HG03432 (cell line): ENCODE measurements at regions not wholly inside any gene's neighbourhood (a gene's known extent, or its start where the extent isn't known, plus 50 kb on each side); places are given as distances from the start of the nearest gene placed in this dataset.
"Not testable (repeated sequence)": the region's sequence is repeated elsewhere in the genome, so short reads cannot be mapped to it uniquely, and the experiment has no call there.

Experiments used
- ATAC-seq: cut with Tn5 transposase; IDR thresholded peaks from one replicate; pipeline ENCODE4 v1.9.1; 2021; ENCODE audit warnings: mild to moderate bottlenecking, moderate library complexity; ENCODE audit not compliant: unreplicated experiment

- ATAC-seq, result no peak
These were observed 1149.5 kb downstream of the VRK1 start for GRCh38 chr14:97946641-97947040.

DNA sequence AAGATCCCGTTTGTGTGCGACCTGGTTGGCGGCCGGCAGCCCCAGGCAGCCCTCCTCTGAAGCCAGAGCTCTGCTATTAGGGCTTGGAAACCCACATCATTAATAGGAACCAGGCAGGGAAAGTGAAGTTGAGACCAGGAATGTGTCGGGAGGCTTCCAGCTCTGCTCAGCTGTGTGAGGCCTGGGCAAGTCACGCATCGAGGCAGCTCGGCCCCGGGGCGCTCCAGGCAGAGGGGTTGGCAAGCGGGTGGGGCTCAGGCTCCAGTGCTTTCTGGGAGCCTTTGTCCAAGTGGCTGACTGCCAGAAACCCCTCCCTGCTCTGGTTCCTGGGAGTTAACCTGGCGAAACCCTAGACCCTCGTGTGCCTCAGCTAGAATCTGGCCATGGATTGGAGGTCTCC, 1151.7 kb downstream of the VRK1 start:
- no peak for ATAC-seq

- no peak for ATAC-seq
These were observed 1159.6 kb downstream of the VRK1 start for GRCh38 chr14:97956581-97957340.

- no peak for ATAC-seq
These were observed 1162.1 kb downstream of the VRK1 start for GRCh38 chr14:97959251-97959650.

DNA sequence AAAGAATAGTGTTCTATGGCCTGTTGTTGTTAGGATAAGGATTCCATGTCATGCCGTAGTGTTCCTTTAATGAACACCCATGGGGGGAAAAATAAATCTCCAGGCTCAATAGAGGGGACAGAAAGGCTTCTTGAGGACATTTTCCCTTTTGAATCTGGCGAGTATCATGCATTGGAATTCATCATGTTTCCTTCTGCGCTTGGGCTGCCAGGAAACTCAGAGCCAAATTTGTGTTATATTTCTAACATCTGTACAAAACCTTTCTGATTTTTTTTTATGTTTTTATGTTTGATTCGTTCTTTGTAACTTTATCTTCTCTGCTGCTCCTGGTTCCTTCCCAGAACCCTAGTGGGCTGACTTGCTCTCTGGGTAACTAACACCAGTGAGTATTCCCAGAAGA, 1163.3 kb downstream of the VRK1 start:
- no peak for ATAC-seq

DNA sequence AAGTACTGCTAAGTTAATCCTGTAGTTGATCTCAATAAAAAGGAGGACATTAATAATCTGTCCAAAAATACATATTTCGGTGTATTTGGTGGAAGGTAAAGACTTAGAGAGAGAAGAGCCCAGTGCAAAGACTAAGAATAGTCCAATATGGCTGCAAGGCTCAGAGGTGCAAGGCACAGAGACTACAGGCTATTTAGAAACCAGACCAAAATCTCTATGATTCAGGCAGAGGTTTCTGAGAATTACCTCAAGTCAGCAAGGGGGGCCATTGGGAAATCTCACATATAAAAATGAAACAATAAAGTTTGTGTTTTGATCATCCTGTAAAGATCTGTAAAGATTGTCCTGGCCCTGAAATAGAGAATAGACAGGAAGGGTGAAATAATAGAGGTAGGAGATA, 1173.0 kb downstream of the VRK1 start:
- ATAC-seq, result no peak

GRCh38 chr14:97975216-97975615, 1178.0 kb downstream of the VRK1 start:
- no peak for ATAC-seq

DNA sequence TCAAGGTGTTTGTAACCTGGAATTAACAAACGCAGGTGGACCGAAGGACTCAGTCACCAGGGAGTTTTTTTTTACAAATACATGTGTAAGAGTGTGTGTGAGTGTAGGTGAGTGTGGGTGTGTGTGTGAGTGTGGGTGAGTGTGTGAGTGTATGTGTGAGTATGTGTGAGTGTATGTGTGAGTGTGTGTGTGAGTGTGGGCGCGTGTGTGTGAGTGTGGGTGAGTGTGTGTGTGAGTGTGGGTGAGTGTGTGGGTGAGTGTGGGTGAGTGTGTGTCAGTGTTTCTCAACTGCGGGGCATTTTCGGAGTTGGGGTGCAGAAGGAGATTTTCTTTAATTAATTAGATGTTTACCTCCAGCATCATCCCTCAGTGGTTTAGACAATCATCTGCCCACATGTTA, 1178.8 kb downstream of the VRK1 start:
- ATAC-seq, result no peak

- ATAC-seq, result no peak
These were observed 1179.7 kb downstream of the VRK1 start for GRCh38 chr14:97976861-97977260.

DNA sequence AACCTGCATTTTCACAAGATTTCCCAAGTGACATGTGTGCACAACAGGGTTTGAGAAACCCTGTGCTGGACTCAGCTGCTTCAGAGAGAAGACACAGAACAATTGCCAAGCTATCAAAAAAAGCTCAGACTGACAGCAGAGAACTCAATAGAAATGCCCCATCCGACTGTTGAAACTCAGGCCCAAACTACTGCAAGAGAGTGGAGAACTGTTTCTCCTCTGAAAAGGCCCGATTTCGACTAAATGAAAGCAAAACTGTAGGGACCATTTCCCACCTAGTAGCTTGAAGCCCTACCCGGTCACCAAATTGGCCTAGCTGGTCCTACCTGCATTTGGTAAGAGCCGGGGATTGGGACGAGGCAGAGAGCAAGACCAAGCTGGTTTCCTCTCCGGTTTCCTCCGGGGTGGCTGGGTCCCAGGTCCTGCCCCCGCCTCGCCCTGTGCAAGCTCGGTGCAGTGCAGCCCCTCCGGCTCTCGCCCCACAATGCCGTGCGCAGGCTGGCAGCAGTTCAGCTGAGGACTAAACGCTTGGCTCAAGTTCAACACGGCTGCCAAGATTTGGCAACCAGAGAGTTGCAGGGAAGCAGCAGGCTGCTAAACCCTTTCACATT, 1180.6 kb downstream of the VRK1 start:
- no peak for ATAC-seq

DNA sequence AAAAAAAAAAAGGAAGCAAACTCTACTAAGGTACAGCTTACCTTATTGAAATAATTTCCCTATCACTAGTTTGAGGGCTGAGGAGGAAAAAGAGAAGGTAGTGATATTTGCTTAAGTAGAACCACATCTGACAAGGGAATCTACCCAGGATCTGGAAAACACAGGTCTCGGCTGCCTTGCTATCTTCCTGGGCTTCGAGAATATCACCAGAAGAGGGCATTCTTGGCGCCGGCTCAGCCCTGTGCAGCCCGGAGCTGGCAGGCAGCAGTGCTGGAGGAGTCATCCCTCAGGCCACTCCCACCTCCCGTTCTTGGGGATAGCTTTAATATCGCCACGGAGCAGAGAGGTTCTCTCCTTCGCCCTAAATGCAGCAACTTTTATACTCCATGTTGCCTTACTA, 1181.2 kb downstream of the VRK1 start:
- ATAC-seq, result no peak

GRCh38 chr14:97993508-97994019, 1196.4 kb downstream of the VRK1 start:
- ATAC-seq, result no peak

- no peak for ATAC-seq
These were observed 1196.9 kb downstream of the VRK1 start for GRCh38 chr14:97994020-97994531.

DNA sequence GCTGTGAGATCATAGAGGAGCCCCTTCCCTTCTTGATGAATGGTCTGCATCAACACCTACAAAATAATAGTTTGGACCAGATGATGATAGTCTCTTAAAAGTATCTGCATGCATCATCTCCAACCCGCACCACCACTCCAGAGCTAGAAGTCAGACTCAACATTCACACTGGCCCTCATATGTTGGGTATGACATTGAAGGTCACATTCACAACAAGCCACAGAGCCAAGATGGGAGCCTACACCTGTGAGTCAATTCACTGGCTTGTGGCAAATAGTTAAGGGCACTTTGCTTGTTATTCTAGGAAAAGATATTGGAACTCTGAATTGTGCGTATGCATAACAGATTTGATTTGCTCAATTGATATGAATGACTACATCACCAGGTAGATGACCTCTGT, 1197.9 kb downstream of the VRK1 start:
- ATAC-seq, result no peak

- ATAC-seq, result no peak
These were observed 1198.3 kb downstream of the VRK1 start for GRCh38 chr14:97995531-97995930.

DNA sequence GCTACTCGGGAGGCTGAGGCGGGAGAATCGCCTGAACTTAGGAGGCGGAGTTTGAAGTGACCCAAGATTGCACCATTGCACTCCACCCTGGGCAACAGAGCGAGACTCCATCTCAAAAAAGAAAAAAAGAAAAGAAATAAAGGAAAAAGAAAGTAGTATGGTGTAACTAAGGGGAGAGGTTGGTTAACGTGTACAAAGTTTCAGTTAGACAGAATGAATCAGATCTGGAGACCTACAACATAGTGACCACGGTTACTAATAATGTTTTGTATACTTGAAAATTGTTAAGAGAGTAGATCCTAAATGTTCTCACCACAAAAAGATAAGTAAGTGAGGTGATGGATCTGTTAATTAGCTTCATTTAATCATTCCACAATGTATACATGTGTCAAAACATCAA, 1208.8 kb downstream of the VRK1 start:
- ATAC-seq, result no peak

DNA sequence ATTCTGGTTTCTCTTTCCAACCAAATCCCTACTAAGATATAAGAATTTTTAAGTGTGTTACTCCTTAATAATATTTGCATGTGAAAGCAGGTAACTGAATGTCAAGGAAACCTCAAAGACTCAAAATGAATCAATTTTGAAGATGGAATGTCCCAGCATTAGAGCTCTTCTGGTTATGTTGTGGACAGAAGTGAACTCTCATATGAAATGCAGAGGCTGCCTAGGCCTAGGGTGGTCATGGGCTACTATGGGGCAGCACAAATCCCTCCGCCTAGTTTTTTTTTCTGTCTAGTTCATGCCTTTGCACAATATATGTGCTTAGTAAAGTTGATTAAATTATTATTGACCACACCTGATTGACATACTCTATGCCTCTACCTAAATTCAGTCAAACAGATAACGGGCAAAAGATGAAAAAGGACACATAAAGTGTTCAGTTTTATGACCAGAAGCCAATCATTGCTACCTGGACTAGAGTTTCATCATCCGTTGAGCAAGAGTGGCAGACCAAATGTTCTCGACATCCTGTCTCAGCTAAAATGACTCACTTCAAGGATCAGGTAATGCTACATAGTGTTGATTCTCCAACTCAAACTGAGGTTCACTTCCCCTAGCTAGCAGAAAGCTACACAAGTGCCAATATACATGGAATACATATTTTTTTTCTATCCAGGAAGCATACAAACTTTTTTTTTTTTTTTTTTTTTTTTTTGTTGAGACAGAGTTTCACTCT, 1211.4 kb downstream of the VRK1 start:
- no peak for ATAC-seq

DNA sequence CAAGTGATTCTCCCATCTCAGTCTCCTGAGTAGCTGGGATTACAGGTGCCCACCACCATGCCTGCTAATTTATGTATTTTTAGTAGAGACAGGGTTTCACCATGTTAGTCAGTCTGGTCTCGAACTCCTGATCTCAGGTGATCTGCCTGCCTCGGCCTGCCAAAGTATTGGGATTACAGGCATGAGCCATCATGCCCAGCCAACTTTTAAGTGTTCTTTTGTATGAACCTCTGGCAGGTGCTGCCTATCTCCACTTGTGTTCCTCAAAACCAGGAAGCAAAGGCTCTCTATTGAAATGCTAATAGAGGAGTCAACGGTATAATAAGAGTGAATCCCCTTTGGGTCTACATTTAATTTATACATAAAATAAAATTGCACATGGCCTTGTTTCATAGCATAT, 1212.0 kb downstream of the VRK1 start:
- not testable (repeated sequence) for ATAC-seq

- no peak for ATAC-seq
These were observed 1213.6 kb downstream of the VRK1 start for GRCh38 chr14:98010784-98011183.

DNA sequence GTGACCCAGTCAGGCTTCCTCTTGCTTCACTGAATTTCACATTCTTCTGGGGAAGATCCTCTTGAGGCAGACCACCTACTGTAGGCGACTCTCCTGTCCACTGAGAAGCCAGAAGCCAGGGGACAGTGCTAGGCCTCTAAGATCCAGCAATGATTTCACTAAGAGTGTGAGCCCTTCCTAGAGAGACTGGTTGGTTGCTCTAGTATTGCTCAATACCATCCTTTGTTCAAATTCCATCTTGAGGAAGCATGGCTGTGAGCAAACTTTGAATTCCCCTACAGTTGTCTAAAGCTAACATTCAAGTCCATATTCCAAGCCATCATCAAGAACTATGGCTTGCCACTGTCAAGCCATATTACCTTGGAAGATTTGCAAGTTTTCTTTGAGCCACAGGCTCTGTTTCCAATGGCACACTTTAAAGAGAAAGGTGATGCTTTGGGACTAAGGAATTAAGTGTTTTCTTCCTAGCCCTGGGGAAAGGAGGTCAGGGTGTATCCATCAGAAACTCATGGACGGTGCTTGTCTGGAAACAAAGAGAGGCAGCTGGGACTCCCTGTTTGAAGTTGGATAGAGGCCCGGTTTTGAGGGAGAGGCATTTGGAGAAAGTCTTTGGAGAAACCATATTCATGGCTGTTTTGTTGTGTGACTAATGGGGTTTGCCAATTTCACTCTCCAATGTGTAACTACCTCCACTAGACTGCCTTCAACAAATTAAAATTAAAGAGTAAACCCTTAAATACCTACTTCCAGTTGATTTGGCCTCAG, 1217.9 kb downstream of the VRK1 start:
- no peak for ATAC-seq

DNA sequence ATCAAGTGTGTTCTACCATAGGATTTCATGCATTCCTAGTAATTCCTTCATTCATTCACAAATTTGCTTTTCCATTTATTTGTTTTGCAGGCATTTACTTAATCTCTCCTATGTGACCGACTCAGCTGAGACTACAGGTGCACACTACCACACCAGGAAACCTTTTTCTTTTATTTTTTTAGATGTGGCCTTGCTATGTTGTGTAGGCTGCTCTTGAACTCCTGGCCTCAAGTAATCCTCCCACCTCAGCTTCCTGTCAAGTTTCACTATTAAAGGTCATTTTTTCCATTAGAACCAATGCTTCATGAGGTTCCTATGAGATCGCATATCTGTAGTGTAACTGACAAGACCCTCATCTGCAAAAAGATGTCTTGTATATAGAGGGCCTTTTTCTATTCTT, 1218.7 kb downstream of the VRK1 start:
- no peak for ATAC-seq
